Breast epithelium (tissue), 3 donors: ENCODE measurements at regions not wholly inside any gene's neighbourhood (a gene's known extent, or its start where the extent isn't known, plus 50 kb on each side); places are given as distances from the start of the nearest gene placed in this dataset.

ENCODE experiments used
- POLR2A ChIP-seq: fragments of 450-650 bp; IDR thresholded peaks from one replicate; pipeline ENCODE4 v1.6.1; 2016; ENCODE audit warnings: antibody characterized with exemption, mild to moderate bottlenecking, moderate library complexity
- POLR2AphosphoS5 ChIP-seq, 3 donors: sonication (generic); formaldehyde crosslinking; IDR thresholded peaks; one replicate each; pipeline ENCODE4 v1.6.1; 2017; ENCODE audit warnings: antibody characterized with exemption in 3 of 3
- TF ChIP-seq, protein P1 (sequence below), 3 donors: fragments of 450-650 bp; IDR thresholded peaks; one replicate each; pipeline ENCODE4 v1.5.1; 2016 to 2017; ENCODE audit warnings: antibody characterized with exemption in 3 of 3, mild to moderate bottlenecking in 3 of 3, moderate library complexity in 3 of 3

DNA sequence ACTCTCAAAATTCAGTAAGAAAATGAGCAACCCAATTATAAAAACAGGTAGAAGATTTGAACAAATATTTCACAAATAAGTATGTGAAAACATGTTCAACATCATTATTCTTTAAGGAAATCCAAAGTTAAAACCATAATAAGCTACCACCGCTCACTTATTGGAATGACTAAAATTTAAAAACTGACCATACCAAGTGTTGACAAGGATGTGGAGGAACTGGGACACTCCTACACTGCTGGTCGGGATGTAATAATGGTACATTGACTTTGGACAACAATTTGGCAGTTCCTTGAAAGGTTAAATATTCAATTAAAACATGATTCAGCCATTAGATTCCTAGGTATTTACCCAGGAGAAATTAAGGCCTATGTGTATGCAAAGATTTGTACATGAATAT is 336.5 kb downstream of the IRS1 start:
- TF ChIP-seq, protein P1, sequence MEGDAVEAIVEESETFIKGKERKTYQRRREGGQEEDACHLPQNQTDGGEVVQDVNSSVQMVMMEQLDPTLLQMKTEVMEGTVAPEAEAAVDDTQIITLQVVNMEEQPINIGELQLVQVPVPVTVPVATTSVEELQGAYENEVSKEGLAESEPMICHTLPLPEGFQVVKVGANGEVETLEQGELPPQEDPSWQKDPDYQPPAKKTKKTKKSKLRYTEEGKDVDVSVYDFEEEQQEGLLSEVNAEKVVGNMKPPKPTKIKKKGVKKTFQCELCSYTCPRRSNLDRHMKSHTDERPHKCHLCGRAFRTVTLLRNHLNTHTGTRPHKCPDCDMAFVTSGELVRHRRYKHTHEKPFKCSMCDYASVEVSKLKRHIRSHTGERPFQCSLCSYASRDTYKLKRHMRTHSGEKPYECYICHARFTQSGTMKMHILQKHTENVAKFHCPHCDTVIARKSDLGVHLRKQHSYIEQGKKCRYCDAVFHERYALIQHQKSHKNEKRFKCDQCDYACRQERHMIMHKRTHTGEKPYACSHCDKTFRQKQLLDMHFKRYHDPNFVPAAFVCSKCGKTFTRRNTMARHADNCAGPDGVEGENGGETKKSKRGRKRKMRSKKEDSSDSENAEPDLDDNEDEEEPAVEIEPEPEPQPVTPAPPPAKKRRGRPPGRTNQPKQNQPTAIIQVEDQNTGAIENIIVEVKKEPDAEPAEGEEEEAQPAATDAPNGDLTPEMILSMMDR (IDR thresholded peaks at IDR 0.05), result no peak
- TF ChIP-seq POLR2AphosphoS5 (IDR thresholded peaks at IDR 0.05) (no peak), POLR2A (no peak)
